ENCODE measurements at regions not wholly inside any gene's neighbourhood (a gene's known extent, or its start where the extent isn't known, plus 50 kb on each side); places are given as distances from the start of the nearest gene placed in this dataset.

DNA sequence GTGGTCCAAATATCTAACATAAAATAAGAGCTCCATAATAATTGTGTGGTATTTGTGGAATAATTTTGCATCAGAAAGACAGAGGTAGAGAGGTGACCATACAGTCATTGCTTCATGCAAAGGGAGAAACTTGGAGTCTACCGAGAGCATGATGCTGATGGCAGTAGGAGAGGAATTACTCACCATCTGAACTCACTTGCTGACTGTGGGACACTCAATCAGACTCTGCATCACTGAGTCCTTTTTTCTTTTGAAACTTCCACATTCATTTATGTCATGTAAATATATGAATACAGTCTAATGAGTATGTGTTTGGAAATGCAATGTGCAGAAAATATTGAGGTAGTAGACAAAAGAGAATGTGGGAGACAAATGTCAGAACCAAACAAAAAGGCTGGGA lies 933.8 kb downstream of the REEP3 start:
- no peak for DNase-seq

- DNase-seq = no peak
Measured at GRCh38 chr10:64458306-64458705, 937.1 kb downstream of the REEP3 start.

GRCh38 chr10:64463406-64463805 lies 942.2 kb downstream of the REEP3 start:
- DNase-seq = no peak

DNA sequence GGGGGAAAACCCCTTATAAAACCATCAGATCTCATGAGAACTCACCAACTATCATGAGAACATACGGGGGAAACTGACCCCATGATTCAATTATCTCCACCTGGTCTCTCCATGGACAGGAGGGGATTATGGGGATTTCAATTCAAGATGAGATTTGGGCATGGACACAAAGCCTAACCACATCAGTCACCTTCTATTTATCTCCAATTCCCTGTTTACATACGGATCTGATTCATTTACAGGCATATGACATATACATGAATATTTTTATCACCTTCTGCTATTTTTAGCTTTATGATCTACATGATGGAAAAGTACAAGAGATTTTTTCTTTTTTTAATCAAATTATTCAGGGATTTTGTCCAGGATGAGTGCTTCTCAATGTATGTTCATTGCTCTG lies 944.5 kb downstream of the REEP3 start:
- DNase-seq = no peak

GRCh38 chr10:64468219-64468618 lies 947.0 kb downstream of the REEP3 start:
- DNase-seq = no peak

- DNase-seq = no peak
Measured at GRCh38 chr10:64476506-64476905, 955.3 kb downstream of the REEP3 start.

DNA sequence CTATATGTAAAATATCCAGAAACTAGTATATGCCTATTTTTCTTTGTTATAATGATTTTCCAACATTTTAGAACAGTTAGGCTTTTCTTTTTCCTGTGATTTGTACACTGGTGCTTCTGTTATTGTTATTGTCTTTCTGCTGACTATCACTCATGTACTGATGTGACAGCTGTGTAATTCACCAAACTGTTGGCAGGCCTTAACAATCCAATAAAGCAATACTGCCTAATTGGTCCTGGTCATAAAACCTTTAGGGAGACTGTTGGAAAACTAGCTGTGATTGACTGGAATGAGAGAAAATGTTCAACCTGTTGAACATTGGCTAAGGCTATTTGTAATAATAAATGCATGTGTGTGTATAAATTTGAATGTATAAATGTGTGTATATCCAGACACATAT lies 956.6 kb downstream of the REEP3 start:
- no peak for DNase-seq

DNA sequence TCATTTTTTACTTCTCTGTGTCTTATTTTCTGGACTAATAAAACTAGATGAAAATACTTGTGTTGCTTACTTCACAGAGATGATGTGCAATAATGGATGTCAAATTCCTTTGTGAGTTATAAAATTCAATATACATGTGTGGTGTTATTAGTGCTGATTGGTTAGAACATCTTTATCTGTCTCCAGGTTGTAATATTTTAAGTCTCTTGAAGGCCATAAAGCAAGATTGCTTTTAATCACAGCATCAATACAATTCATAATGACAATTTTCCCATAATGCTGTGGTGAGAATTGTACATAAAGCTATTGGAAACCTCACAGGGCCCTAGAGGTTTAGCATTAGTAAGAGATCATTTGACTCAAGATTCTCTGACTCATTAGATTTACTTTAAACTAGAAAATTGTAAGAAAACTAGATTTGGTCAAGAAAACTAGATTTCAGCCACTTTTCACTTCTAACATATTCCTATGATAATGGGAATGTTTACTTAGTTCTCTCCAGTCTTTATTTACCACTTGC lies 963.7 kb downstream of the REEP3 start:
- DNase-seq = no peak

DNA sequence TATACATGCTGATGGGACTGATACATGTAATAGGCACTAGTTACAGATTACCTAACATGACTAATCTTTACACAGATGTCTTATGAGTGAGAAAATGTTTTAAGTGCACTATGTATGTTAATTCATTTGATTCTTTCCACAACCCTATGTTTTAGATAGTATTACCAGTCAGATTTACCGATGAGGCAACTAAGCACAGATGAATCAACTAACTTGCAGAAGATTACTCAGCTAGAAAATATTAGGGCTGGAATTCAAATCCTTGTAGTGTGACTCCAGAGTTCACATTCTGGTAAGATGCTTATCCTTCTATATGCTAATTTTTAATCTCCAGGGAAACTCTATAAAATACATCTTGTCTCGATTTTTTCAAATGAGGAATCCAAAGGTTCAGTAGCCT lies 964.9 kb downstream of the REEP3 start:
- DNase-seq = no peak

- no peak for DNase-seq
Measured at GRCh38 chr10:64486901-64487300, 965.7 kb downstream of the REEP3 start.

- no peak for DNase-seq
Measured at GRCh38 chr10:64494901-64495300, 973.7 kb downstream of the REEP3 start.

DNA sequence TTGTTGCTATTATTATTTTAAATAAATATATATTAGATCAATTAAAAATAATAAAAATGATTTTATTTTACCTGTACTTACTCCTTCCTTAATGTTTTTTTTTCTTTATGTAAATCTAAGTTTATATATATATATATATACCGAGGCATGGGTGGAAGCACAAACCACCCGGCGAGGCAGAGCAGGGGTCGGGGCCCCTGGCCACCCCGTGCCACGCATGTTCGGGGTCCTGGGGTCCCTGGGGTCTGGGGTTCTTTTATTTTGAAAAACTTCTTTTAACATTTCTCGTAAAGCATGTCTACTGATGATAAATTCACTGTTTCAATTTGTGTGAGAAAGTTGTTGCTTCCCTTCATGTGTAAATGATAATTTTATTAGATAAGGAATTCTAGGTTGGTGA lies 976.1 kb downstream of the REEP3 start:
- no peak for DNase-seq

DNA sequence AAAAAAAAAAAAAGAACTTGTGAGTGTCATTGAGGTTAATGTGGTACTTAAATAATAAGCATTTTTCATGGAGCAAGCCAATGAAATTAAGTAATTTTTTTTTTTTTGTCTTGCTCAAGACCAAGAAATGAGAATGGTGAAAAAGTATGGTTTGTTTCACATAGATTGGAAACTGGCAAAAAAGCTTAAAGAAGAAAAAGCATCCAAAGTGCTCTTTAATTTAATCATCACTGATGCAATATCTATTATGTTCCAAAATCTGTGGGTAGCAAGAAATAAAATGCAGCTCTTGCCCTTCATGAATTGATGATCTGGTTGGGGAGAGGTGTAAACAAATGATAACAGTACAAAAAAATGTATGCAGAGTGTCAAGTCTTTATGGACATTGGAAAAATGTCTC lies 980.6 kb downstream of the REEP3 start:
- DNase-seq = no peak

- no peak for DNase-seq
Measured at GRCh38 chr10:64502936-64503335, 981.7 kb downstream of the REEP3 start.

- no peak for DNase-seq
Measured at GRCh38 chr10:64503429-64503828, 982.2 kb downstream of the REEP3 start.

GRCh38 chr10:64505501-64505900 lies 984.3 kb downstream of the REEP3 start:
- no peak for DNase-seq

DNA sequence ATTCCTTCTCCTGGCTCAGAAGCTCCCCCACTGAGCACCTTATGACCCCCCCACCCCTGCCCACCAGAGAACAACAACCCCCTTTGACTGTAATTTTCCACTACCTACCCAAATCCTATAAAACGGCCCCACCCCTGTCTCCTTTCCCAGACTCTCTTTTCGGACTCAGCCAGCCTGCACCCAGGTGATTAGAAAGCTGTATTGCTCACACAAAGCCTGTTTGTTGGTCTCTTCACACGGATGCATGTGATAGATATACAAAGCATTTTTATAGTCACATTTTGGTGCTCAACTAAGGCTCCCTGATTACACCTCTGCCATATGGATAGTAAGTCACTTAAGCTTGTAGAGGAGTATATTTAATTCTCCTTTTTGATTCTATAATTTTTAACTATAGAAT lies 985.8 kb downstream of the REEP3 start:
- no peak for DNase-seq

DNA sequence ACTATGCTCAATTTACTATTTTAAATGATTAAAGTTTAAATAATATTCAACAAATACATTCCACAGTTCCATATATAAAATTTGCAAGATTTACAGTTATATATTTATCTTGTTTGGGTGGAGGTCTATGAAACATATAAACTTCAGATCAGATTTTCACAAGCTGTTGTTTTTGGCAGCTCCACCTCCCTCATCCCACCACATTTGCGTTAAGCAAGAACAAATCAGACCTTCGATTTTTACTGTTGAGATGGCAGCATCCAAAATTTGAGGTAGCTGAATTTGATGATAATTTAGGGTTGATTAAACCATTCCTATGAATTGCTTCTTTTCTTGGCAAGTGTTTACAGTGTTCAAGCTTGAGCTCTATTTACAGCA lies 986.4 kb downstream of the REEP3 start:
- DNase-seq = no peak

- DNase-seq = peak; percentile 20 to 42
Measured at GRCh38 chr10:64508029-64508661, 986.9 kb downstream of the REEP3 start.

DNA sequence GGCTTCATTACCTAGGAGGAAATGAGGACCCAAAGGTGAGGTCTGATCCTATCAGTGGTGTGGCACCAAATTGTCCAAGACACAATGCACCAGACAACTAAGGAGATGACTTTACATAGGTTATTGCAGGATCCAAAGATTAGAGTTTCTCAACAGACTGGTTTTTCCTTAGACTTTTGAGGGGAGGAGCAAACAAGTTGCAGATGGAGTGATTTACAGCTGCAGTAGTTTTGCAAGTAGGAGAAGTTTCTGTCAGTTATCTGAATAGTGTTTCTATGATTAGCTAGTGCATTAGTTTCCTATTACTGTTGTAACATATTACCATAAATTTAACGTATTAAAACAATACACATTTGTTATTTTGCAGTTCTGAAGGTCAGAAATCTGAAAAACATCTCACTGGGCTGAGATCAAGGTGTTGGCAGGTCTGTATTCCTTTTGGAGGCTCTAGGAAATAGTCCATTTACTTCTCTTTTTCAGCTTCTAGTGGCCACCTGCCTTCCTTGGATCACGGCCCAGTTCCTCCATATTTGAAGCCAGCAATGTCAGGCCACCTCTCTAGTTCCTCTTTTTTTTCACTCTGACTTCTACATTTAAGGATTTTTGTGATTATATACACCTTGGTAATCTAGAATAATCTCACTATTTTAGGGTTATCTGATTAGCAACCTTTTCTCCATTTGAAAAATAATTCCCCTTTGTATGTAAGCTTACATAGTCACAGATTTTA lies 994.9 kb downstream of the REEP3 start:
- DNase-seq = peak; percentile 78 to 80

- no peak for DNase-seq
Measured at GRCh38 chr10:64518456-64518855, 997.3 kb downstream of the REEP3 start.

- DNase-seq = no peak
Measured at GRCh38 chr10:64519427-64519826, 998.2 kb downstream of the REEP3 start.

DNA sequence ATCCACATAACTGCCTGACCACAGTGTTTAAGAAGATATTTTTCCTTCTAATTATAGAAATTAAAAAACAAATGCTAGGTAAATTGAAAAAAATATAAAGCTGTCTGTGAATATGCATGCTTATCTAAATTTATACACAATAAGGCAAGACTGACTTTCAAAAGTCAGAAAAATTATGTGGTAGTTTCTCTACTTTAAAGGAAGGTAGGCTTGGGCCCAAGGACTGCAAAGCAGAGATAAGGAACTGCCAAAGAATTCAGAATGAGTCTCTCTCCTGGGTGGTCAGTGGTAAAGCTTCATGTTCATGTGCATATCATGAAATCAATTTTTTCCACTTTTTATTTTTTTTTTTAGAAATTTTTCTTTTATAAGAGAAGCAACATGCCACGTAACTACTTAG lies 998.6 kb downstream of the REEP3 start:
- DNase-seq = no peak

DNA sequence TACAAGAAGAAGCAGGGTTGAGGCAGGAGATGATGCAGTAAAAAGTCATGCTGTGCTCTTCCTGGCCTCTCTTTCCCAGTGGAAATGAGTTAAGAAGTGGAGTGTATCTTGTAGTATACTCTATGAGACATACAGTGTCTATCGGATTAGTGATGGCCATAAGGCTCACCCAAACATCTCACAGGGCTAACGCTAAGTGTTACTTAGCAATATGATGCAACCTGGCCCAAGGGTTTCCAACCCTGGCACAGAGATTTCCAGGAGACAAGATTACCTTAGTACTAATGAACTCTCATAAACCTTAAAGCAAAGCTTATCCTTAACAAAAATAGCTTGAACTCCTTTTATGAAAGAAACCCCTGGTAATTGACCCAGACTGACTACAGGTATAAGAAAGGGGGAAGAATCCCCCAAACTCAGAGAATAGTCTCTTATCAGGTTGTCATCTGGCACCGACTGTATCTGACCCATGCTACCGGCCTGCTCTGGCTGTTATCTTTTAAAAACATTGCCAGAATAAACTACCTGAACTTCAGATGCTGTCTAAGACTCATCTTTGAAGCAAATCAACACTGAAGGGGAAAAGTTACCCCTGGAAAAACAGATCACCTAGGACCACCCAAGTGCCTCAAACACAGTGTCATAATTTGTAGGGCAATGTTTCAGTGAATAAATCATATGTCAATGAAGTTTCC lies 1002.0 kb downstream of the REEP3 start:
- no peak for DNase-seq

All from Kasumi-1 (cell line).